IMR-90 (cell line): ENCODE measurements at regions not wholly inside any gene's neighbourhood (a gene's known extent, or its start where the extent isn't known, plus 50 kb on each side); places are given as distances from the start of the nearest gene placed in this dataset.

ENCODE experiments used
- ATAC-seq: fragments of 200-7000 bp; cut with Tn5 transposase; 2 replicates; pipeline ENCODE4 v1.9.1; 2020; ENCODE audit warnings: low read depth, mild to moderate bottlenecking, moderate library complexity
- BruUV-seq: library from RNA; stranded (reverse); fragments of 400-500 nt; replicated peaks from 2 replicates; lab custom pipeline; 2021; lab: Mats Ljungman, UMichigan
- CTCF ChIA-PET: fragments of 300-600 bp; formaldehyde crosslinking; extraction: SDS; loops from one replicate; lab custom pipeline; 2021; ENCODE audit warnings: antibody characterized with exemption; lab: Yijun Ruan, JAX
- POLR2A ChIA-PET: fragments of 300-600 bp; sonication (Branson Sonifier 250); formaldehyde crosslinking; loops from one replicate; lab custom pipeline; 2022; ENCODE audit warnings: antibody characterized with exemption; ENCODE audit not compliant: unreplicated experiment; lab: Charles Lee
- DNase-seq: peaks from one replicate; pipeline ENCODE4 v3.0.0; 2013
- H2AFZ ChIP-seq: replicated peaks from 2 replicates; pipeline ENCODE3; 2013; ENCODE audit warnings: low read length, mild to moderate bottlenecking; ENCODE audit not compliant: poor library complexity
- H2AK5ac ChIP-seq: 2 replicates; pipeline ENCODE4 v1.6.1; 2013; ENCODE audit warnings: low read depth, low read length, inconsistent platforms
- H2AK9ac ChIP-seq: replicated peaks from 2 replicates; pipeline ENCODE3; 2013; ENCODE audit warnings: mild to moderate bottlenecking, low read depth, low read length, moderate library complexity; ENCODE audit not compliant: poor library complexity
- H2BK120ac ChIP-seq: 2 replicates; pipeline ENCODE4 v1.6.1; 2013; ENCODE audit warnings: low read depth, low read length, inconsistent platforms
- H2BK15ac ChIP-seq: 3 replicates; pipeline ENCODE4 v1.6.1; 2013; ENCODE audit warnings: low read depth, low read length, inconsistent platforms
- H2BK20ac ChIP-seq: 2 replicates; pipeline ENCODE4 v1.6.1; 2013; ENCODE audit warnings: low read depth, mild to moderate bottlenecking, inconsistent platforms, low read length, moderate library complexity
- H2BK5ac ChIP-seq: 2 replicates; pipeline ENCODE4 v1.6.1; 2013; ENCODE audit warnings: mild to moderate bottlenecking, low read depth, low read length, inconsistent platforms; ENCODE audit not compliant: poor library complexity, severe bottlenecking
- H3K14ac ChIP-seq: replicated peaks from 2 replicates; pipeline ENCODE4 v1.6.1; 2013; ENCODE audit warnings: low read depth, low read length, inconsistent platforms
- H3K18ac ChIP-seq: 2 replicates; pipeline ENCODE4 v1.6.1; 2013; ENCODE audit warnings: low read depth, low read length, control low read depth
- H3K23ac ChIP-seq: 2 replicates; pipeline ENCODE4 v1.6.1; 2013; ENCODE audit warnings: low read depth, low read length, inconsistent platforms
- H3K27ac ChIP-seq: 2 replicates; pipeline ENCODE4 v1.5.1; 2013; ENCODE audit warnings: mild to moderate bottlenecking, control low read depth, low read length; ENCODE audit not compliant: insufficient read depth
- H3K27me3 ChIP-seq: 2 replicates; pipeline ENCODE4 v1.6.1; 2013; ENCODE audit warnings: low read length; ENCODE audit not compliant: control insufficient read depth, insufficient read depth
- H3K36me3 ChIP-seq: 2 replicates; pipeline ENCODE4 v1.6.1; 2013; ENCODE audit warnings: low read length, mixed read lengths; ENCODE audit not compliant: control insufficient read depth, insufficient read depth
- H3K4ac ChIP-seq: 2 replicates; pipeline ENCODE4 v1.6.1; 2013; ENCODE audit warnings: low read depth, low read length, inconsistent platforms
- H3K4me1 ChIP-seq: 2 replicates; pipeline ENCODE4 v1.6.1; 2013; ENCODE audit warnings: low read length, mixed read lengths; ENCODE audit not compliant: control insufficient read depth, insufficient read depth
- H3K4me2 ChIP-seq: 2 replicates; pipeline ENCODE4 v1.6.1; 2013; ENCODE audit warnings: low read depth, mild to moderate bottlenecking, control low read depth, low read length, moderate library complexity
- H3K4me3 ChIP-seq: 2 replicates; pipeline ENCODE4 v1.5.1; 2013; ENCODE audit warnings: low read depth, mild to moderate bottlenecking, control low read depth, low read length, moderate library complexity; ENCODE audit not compliant: insufficient read depth
- H3K56ac ChIP-seq: 2 replicates; pipeline ENCODE4 v1.6.1; 2013; ENCODE audit warnings: low read length, inconsistent platforms; ENCODE audit not compliant: insufficient read depth; ENCODE audit errors: extremely low read depth
- H3K79me1 ChIP-seq, 2 experiments: 2 replicates each; pipeline ENCODE4 v1.6.1; 2013; ENCODE audit warnings: low read length in 2 of 2, inconsistent platforms in 1 of 2, low read depth in 1 of 2
- H3K9ac ChIP-seq: 2 replicates; pipeline ENCODE4 v1.6.1; 2013; ENCODE audit warnings: low read depth, low read length, control low read depth
- H3K9me1 ChIP-seq: 2 replicates; pipeline ENCODE4 v1.6.1; 2013; ENCODE audit warnings: low read length, inconsistent platforms; ENCODE audit not compliant: insufficient read depth
- H3K9me3 ChIP-seq: 2 replicates; pipeline ENCODE4 v1.6.1; 2013; ENCODE audit warnings: low read length; ENCODE audit not compliant: control insufficient read depth, insufficient read depth
- H4K20me1 ChIP-seq: 2 replicates; pipeline ENCODE4 v1.6.1; 2013; ENCODE audit warnings: low read length, inconsistent platforms; ENCODE audit not compliant: insufficient read depth
- H4K5ac ChIP-seq: 2 replicates; pipeline ENCODE4 v1.6.1; 2013; ENCODE audit warnings: mild to moderate bottlenecking, low read depth, low read length, control low read depth
- H4K8ac ChIP-seq, 2 experiments: 2 replicates each; pipeline ENCODE4 v1.6.1; 2013; ENCODE audit warnings: low read depth in 2 of 2, low read length in 2 of 2, control low read depth in 1 of 2, inconsistent platforms in 1 of 2
- H4K91ac ChIP-seq: 2 replicates; pipeline ENCODE4 v1.6.1; 2013; ENCODE audit warnings: low read depth, low read length, inconsistent platforms; ENCODE audit not compliant: insufficient read depth
- BHLHE40 ChIP-seq: fragments of 150-350 bp; IDR thresholded peaks from 2 replicates; pipeline ENCODE4 v1.6.1; 2016; ENCODE audit warnings: mild to moderate bottlenecking, low read depth, low read length
- CEBPB ChIP-seq: IDR thresholded peaks from 2 replicates; pipeline ENCODE4 v1.6.1; 2012; ENCODE audit warnings: low read depth, low read length, improper control_type of control experiment
- CHD1 ChIP-seq: IDR thresholded peaks from 2 replicates; pipeline ENCODE4 v1.6.1; 2012; ENCODE audit warnings: low read depth, low read length, improper control_type of control experiment
- FOS ChIP-seq: fragments of 150-350 bp; IDR thresholded peaks from 2 replicates; pipeline ENCODE4 v1.6.1; 2016; ENCODE audit warnings: low read depth, low read length
- MAFK ChIP-seq: IDR thresholded peaks from 2 replicates; pipeline ENCODE4 v1.6.1; 2012; ENCODE audit warnings: low read depth, low read length, improper control_type of control experiment
- MAZ ChIP-seq: IDR thresholded peaks from 2 replicates; pipeline ENCODE4 v1.6.1; 2012; ENCODE audit warnings: low read depth, mild to moderate bottlenecking, low read length, improper control_type of control experiment, moderate library complexity, borderline replicate concordance
- MXI1 ChIP-seq: IDR thresholded peaks from 2 replicates; pipeline ENCODE4 v1.6.1; 2012; ENCODE audit warnings: low read depth, mild to moderate bottlenecking, low read length, moderate library complexity, borderline replicate concordance
- NFE2L2 ChIP-seq: fragments of 150-350 bp; IDR thresholded peaks from 2 replicates; pipeline ENCODE4 v1.6.1; 2016; ENCODE audit warnings: low read depth, mild to moderate bottlenecking, low read length
- POLR2A ChIP-seq: IDR thresholded peaks from 2 replicates; pipeline ENCODE4 v1.6.1; 2012; ENCODE audit warnings: mild to moderate bottlenecking, low read depth, low read length
- RAD21 ChIP-seq: IDR thresholded peaks from 2 replicates; pipeline ENCODE4 v1.6.1; 2012; ENCODE audit warnings: low read length, improper control_type of control experiment
- RCOR1 ChIP-seq: IDR thresholded peaks from 2 replicates; pipeline ENCODE4 v1.6.1; 2012; ENCODE audit warnings: mild to moderate bottlenecking, low read length, improper control_type of control experiment; ENCODE audit not compliant: insufficient replicate concordance
- RFX5 ChIP-seq: IDR thresholded peaks from 2 replicates; pipeline ENCODE4 v1.8.0; 2012; ENCODE audit warnings: low read depth, mild to moderate bottlenecking, low read length, moderate library complexity
- SMC3 ChIP-seq: fragments of 150-350 bp; IDR thresholded peaks from 2 replicates; pipeline ENCODE4 v1.6.1; 2016; ENCODE audit warnings: low read depth, mild to moderate bottlenecking, antibody characterized with exemption, low read length, moderate library complexity
- WGBS, 2 experiments: methylation state at CpG; one replicate each; pipeline versions ENCODE4 v1.1.5 to v1.1.7; 2013; ENCODE audit warnings: missing lambda C conversion rate in 2 of 2; ENCODE audit not compliant: insufficient read length in 1 of 2; ENCODE audit errors: extremely low coverage in 2 of 2; 5-methylcytosine and 5-hydroxymethylcytosine counted together
- dilution Hi-C: fragments of 300-500 bp; cut with HindIII; formaldehyde crosslinking; loops from one replicate; pipeline ENCODE4 v1.14.3; 2018; ENCODE audit warnings: low sequenced_read_pairs; ENCODE audit not compliant: unreplicated experiment
- in situ Hi-C: fragments of 300-500 bp; cut with MboI; formaldehyde crosslinking; loops from 3 replicates; pipeline ENCODE4 v1.14.3; 2019; ENCODE audit warnings: low sequenced_read_pairs, inconsistent platforms, mixed read lengths
- intact Hi-C: fragments of 100-400 bp; cut with micrococcal nuclease; formaldehyde crosslinking; loops from 2 replicates; pipeline ENCODE4 v1.10.0; 2022
- TF ChIP-seq, protein P1 (sequence below): conservative IDR thresholded peaks from 2 replicates; pipeline ENCODE4 v1.5.1; 2012; ENCODE audit warnings: mild to moderate bottlenecking, low read depth, low read length, improper control_type of control experiment
- TF ChIP-seq, protein P2 (sequence below): fragments of 150-350 bp; IDR thresholded peaks from 2 replicates; pipeline ENCODE4 v1.6.1; 2017; ENCODE audit warnings: mild to moderate bottlenecking, antibody characterized with exemption, low read length, low read depth

DNA sequence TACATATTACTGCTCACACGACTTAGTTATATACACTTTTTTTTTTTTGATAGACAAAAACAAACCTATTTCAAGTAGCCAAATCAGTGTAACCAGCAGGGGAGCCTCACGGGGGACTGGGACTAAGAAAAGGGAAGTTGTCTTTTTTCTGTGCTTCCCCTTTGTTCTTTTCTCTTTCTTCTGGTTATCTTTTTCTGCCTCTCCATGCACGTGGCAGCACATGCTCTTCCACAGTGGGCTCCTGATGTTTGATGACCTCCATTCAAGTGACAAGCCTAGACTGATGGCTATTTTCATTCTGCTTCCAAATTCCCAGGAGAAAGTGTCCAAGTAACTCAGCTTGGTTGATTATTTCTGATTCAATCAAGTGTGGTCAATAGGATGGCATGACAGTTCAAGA, 98.2 kb upstream of the STK39 start:
- no peak overlapping the region for H3K4me3 ChIP-seq
- no peak overlapping the region for H2BK120ac ChIP-seq
- no peaks in the 10 kb centered on the region; the same call in 1 of the 2 replicates for H3K27me3 ChIP-seq
- ChIA-PET CTCF (no interaction called here), POLR2A (no interaction called here)
- no peak overlapping the region for H3K23ac ChIP-seq
- H2AK5ac ChIP-seq: no peak overlapping the region
- no peak overlapping the region for H2BK20ac ChIP-seq
- H2AFZ ChIP-seq: no peak overlapping the region
- no peaks in the 10 kb centered on the region for H3K9me3 ChIP-seq
- no peak overlapping the region for H2BK5ac ChIP-seq
- TF ChIP-seq RAD21 (no peak), SMC3 (no peak), MXI1 (no peak), MAZ (no peak), CHD1 (no peak), RCOR1 (no peak), POLR2A (no peak), FOS (no peak), RFX5 (no peak), NFE2L2 (no peak), BHLHE40 (no peak), CEBPB (no peak), MAFK (no peak)
- TF ChIP-seq, protein P1, sequence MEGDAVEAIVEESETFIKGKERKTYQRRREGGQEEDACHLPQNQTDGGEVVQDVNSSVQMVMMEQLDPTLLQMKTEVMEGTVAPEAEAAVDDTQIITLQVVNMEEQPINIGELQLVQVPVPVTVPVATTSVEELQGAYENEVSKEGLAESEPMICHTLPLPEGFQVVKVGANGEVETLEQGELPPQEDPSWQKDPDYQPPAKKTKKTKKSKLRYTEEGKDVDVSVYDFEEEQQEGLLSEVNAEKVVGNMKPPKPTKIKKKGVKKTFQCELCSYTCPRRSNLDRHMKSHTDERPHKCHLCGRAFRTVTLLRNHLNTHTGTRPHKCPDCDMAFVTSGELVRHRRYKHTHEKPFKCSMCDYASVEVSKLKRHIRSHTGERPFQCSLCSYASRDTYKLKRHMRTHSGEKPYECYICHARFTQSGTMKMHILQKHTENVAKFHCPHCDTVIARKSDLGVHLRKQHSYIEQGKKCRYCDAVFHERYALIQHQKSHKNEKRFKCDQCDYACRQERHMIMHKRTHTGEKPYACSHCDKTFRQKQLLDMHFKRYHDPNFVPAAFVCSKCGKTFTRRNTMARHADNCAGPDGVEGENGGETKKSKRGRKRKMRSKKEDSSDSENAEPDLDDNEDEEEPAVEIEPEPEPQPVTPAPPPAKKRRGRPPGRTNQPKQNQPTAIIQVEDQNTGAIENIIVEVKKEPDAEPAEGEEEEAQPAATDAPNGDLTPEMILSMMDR: no peak
- TF ChIP-seq, protein P2, sequence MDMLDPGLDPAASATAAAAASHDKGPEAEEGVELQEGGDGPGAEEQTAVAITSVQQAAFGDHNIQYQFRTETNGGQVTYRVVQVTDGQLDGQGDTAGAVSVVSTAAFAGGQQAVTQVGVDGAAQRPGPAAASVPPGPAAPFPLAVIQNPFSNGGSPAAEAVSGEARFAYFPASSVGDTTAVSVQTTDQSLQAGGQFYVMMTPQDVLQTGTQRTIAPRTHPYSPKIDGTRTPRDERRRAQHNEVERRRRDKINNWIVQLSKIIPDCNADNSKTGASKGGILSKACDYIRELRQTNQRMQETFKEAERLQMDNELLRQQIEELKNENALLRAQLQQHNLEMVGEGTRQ: no peak
- H3K56ac ChIP-seq: no peak overlapping the region
- H3K36me3 ChIP-seq: no peaks in the 10 kb centered on the region
- H3K27ac ChIP-seq: no peak overlapping the region
- H3K9me1 ChIP-seq: no peaks in the 10 kb centered on the region
- ATAC-seq: no peak
- H3K4ac ChIP-seq: no peak overlapping the region
- H4K20me1 ChIP-seq: no peaks in the 10 kb centered on the region
- H2AK9ac ChIP-seq: no peak overlapping the region
- in situ Hi-C loops: loop anchor here (5.0 kb wide), 3 partner anchors 362 to 572 kb away; no protein-coding TSS in a partner anchor
- no peak overlapping the region for H3K14ac ChIP-seq
- H4K5ac ChIP-seq: no peak overlapping the region
- H3K4me1 ChIP-seq: no peaks in the 10 kb centered on the region
- dilution Hi-C loops: no loop called here
- intact Hi-C loops: loop anchor here (5.0 kb wide), 2 partner anchors 112 to 208 kb away; partner anchors contain the start of gene CERS6
- BruUV-seq: no TSS peak
- H4K8ac ChIP-seq: no peak overlapping the region
- no peak for DNase-seq
- no CpG with 5 or more reads among the region's 3 CpGs for WGBS, 2 experiments
- H3K4me2 ChIP-seq: no peak overlapping the region
- H4K91ac ChIP-seq: no peak overlapping the region
- no peak overlapping the region for H2BK15ac ChIP-seq
- H3K18ac ChIP-seq: no peak overlapping the region
- H3K79me1 ChIP-seq: no peaks in the 10 kb centered on the region
- no peak overlapping the region for H3K9ac ChIP-seq
